ENCODE measurements at regions not wholly inside any gene's neighbourhood (a gene's known extent, or its start where the extent isn't known, plus 50 kb on each side); places are given as distances from the start of the nearest gene placed in this dataset.

- TF ChIP-seq MYC (IDR thresholded peaks at IDR 0.05; ENCODE audit: low read depth, low read length) = no peak
- no peak for TF ChIP-seq CTCF (IDR thresholded peaks at IDR 0.05; ENCODE audit: low read depth, low read length)
- TF ChIP-seq, protein P1, sequence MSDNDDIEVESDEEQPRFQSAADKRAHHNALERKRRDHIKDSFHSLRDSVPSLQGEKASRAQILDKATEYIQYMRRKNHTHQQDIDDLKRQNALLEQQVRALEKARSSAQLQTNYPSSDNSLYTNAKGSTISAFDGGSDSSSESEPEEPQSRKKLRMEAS (IDR thresholded peaks at IDR 0.05; ENCODE audit: low read depth, low read length) = no peak
- TF ChIP-seq POLR2A (IDR thresholded peaks at IDR 0.05; ENCODE audit: extremely low read depth, insufficient read length) = no peak
These were observed 59.3 kb upstream of the APBB1IP start for GRCh38 chr10:26378861-26379294.
